Gastroesophageal sphincter (tissue), 3 donors: ENCODE measurements at regions not wholly inside any gene's neighbourhood (a gene's known extent, or its start where the extent isn't known, plus 50 kb on each side); places are given as distances from the start of the nearest gene placed in this dataset.

Source experiments
- CTCF ChIP-seq, 4 experiments: fragments of 200-600 bp in 2 of 4; fragments of 450-650 bp in 2 of 4; sonication (generic) in 1 of 4; IDR thresholded peaks; one replicate each; pipeline ENCODE4 v1.5.1; 2017 to 2019; ENCODE audit warnings: antibody characterized with exemption in 4 of 4, mild to moderate bottlenecking in 2 of 4, moderate library complexity in 2 of 4
- EP300 ChIP-seq: sonication (generic); formaldehyde crosslinking; IDR thresholded peaks from one replicate; pipeline ENCODE4 v1.6.1; 2017; ENCODE audit warnings: antibody characterized with exemption, mild to moderate bottlenecking
- POLR2AphosphoS5 ChIP-seq: sonication (generic); formaldehyde crosslinking; IDR thresholded peaks from one replicate; pipeline ENCODE4 v1.6.1; 2017; ENCODE audit warnings: antibody characterized with exemption

GRCh38 chr11:120022617-120023016 is 115.3 kb downstream of the TRIM29 start:
- TF ChIP-seq CTCF (IDR thresholded peaks at IDR 0.05) (no peak), EP300 (no peak), POLR2AphosphoS5 (no peak)
